ENCODE measurements at regions not wholly inside any gene's neighbourhood (a gene's known extent, or its start where the extent isn't known, plus 50 kb on each side); places are given as distances from the start of the nearest gene placed in this dataset.

DNA sequence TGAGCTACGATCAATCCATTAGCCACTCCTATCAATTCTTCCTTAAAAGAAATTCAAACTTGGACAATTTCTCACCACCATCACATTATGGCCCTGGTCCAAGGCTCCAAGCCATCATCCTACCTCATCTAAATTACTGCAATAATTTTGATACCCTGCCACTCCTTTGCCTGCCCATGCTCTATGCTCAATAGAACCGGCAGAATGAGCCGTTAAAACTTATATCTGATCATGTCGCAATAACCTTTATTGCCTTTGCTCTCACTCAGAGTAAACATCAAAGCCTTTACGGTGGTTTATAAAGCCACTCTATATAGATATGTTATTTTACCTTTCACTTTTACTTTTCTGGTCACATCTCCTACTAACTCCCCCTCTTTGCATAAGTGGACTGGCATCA, 2392.1 kb upstream of the RAG2 start:
- Histone ChIP-seq H3K27me3 (no peaks in the 10 kb centered on the region), H3K4me3 (no peak overlapping the region), H3K9me3 (no peaks in the 10 kb centered on the region), H3K4me1 (peaks cover 0 to 10% (median 2%) of the 10 kb centered on the region in 4 donors), H3K27ac (no peak overlapping the region), H3K36me3 (no peaks in the 10 kb centered on the region)
- intact Hi-C loops (cut with DNase I; ENCODE audit: low total_unique reads), result no loop called here
- DNase-seq, result no peak
- TF ChIP-seq EP300 (IDR thresholded peaks at IDR 0.05), result no peak
- TF ChIP-seq, protein P1, sequence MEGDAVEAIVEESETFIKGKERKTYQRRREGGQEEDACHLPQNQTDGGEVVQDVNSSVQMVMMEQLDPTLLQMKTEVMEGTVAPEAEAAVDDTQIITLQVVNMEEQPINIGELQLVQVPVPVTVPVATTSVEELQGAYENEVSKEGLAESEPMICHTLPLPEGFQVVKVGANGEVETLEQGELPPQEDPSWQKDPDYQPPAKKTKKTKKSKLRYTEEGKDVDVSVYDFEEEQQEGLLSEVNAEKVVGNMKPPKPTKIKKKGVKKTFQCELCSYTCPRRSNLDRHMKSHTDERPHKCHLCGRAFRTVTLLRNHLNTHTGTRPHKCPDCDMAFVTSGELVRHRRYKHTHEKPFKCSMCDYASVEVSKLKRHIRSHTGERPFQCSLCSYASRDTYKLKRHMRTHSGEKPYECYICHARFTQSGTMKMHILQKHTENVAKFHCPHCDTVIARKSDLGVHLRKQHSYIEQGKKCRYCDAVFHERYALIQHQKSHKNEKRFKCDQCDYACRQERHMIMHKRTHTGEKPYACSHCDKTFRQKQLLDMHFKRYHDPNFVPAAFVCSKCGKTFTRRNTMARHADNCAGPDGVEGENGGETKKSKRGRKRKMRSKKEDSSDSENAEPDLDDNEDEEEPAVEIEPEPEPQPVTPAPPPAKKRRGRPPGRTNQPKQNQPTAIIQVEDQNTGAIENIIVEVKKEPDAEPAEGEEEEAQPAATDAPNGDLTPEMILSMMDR (IDR thresholded peaks at IDR 0.05), result no peak
- no peak for TF ChIP-seq POLR2AphosphoS5 (IDR thresholded peaks at IDR 0.05)
- no peak for TF ChIP-seq POLR2A (IDR thresholded peaks at IDR 0.05)
- 38 to 49% (median 44%) methylated on average over 5 of the region's 5 CpGs for WGBS, 5 donors

DNA sequence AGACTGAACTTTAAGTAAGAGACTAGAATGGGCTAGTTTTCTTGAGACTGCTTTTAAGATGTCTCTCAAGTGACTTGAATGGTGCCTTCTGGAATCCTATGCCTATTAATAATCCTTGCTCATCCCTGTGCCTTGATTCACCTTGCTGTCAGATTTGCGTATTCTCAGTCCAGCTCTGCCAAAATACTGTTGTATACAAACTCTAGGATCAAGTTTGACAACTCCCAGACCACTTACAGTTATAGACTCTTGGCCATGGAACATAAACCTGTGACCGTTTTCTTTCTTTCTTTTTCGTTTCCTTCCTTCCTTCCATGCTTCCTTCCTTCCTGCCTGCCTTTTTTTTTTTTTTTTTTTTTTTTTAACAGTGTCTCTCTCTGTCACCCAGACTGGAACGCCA, 2390.9 kb upstream of the RAG2 start:
- Histone ChIP-seq H3K4me3 (no peak overlapping the region), H3K36me3 (no peaks in the 10 kb centered on the region), H3K27ac (no peak overlapping the region), H3K27me3 (no peaks in the 10 kb centered on the region), H3K4me1 (peaks cover 0 to 10% (median 2%) of the 10 kb centered on the region in 4 donors), H3K9me3 (no peaks in the 10 kb centered on the region)
- 21 to 58% (median 38%) methylated on average over 4 of the region's 4 CpGs for WGBS, 5 donors
- no peak for TF ChIP-seq POLR2AphosphoS5 (IDR thresholded peaks at IDR 0.05)
- TF ChIP-seq EP300 (IDR thresholded peaks at IDR 0.05), result no peak
- no peak for TF ChIP-seq POLR2A (IDR thresholded peaks at IDR 0.05)
- TF ChIP-seq, protein P1 (IDR thresholded peaks at IDR 0.05), result no peak
- DNase-seq, result peak in 1 of 2 donors; percentile 7
- intact Hi-C loops (cut with DNase I; ENCODE audit: low total_unique reads), result no loop called here

DNA sequence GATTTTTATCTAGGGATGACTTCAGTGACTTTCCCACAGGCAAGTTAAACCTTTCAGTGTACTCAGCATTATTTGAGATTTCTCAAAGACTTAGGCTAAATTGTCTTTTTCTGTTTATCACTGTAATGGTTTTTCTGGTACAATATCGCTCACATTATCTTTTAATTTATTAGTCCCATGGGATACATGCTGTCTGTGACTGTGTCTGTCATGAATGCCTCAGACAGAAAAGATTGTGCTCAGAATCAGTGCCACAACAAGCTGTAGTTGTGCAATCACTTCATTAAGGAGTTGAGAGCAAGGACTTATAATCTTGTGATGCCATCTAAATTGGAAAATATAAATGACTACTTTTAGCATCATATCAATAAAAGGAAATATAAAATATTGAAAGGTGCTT, 2374.2 kb upstream of the RAG2 start:
- Histone ChIP-seq H3K4me3 (no peak overlapping the region), H3K27me3 (no peaks in the 10 kb centered on the region), H3K36me3 (no peaks in the 10 kb centered on the region), H3K4me1 (no peaks in the 10 kb centered on the region), H3K27ac (no peak overlapping the region), H3K9me3 (no peaks in the 10 kb centered on the region)
- WGBS, 5 donors, result 79 to 91% (median 90%) methylated on average over 1 of the region's 1 CpG
- intact Hi-C loops (cut with DNase I; ENCODE audit: low total_unique reads), result no loop called here
- TF ChIP-seq, protein P1 (IDR thresholded peaks at IDR 0.05), result no peak
- TF ChIP-seq POLR2AphosphoS5 (IDR thresholded peaks at IDR 0.05), result no peak
- TF ChIP-seq POLR2A (IDR thresholded peaks at IDR 0.05), result no peak
- no peak for TF ChIP-seq EP300 (IDR thresholded peaks at IDR 0.05)
- no peak for DNase-seq

DNA sequence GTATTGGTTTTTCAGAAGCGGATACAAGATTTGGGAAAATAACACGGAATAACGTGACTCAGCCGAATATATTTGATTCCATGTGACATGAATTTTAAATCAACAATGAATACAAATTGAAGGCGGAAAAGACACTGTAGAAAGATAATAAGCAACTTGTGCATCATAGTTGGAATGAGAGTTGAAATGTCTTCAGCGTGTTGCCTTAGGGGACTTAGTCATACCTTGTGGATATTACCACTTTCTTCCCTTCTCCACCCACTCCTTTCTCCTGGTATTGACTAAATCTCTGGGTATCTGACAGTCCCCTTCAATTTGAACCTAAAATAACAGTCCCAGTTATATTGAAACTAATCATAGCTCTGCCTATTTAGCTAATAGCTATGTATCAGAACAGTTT, 2373.1 kb upstream of the RAG2 start:
- no peaks in the 10 kb centered on the region for H3K36me3 ChIP-seq
- no peak overlapping the region for H3K4me3 ChIP-seq
- no peaks in the 10 kb centered on the region for H3K9me3 ChIP-seq
- WGBS, 5 donors, result 81 to 96% (median 86%) methylated on average over 6 of the region's 6 CpGs
- H3K4me1 ChIP-seq, result no peaks in the 10 kb centered on the region
- intact Hi-C loops (cut with DNase I; ENCODE audit: low total_unique reads), result no loop called here
- TF ChIP-seq EP300 (IDR thresholded peaks at IDR 0.05) (no peak), POLR2A (IDR thresholded peaks at IDR 0.05) (no peak), POLR2AphosphoS5 (IDR thresholded peaks at IDR 0.05) (no peak)
- TF ChIP-seq, protein P1 (IDR thresholded peaks at IDR 0.05), result no peak
- no peak for DNase-seq
- H3K27me3 ChIP-seq, result no peaks in the 10 kb centered on the region
- H3K27ac ChIP-seq, result no peak overlapping the region

Data from stomach (tissue), 8 donors.